SH-SY5Y (cell line): ENCODE measurements at regions not wholly inside any gene's neighbourhood (a gene's known extent, or its start where the extent isn't known, plus 50 kb on each side); places are given as distances from the start of the nearest gene placed in this dataset.

Experiments
- GATA2 ChIP-seq: IDR thresholded peaks from 2 replicates; pipeline ENCODE4 v1.6.1; 2011; ENCODE audit warnings: mild to moderate bottlenecking, low read depth, low read length
- GATA3 ChIP-seq: IDR thresholded peaks from 2 replicates; pipeline ENCODE4 v1.6.1; 2011; ENCODE audit warnings: low read depth, mild to moderate bottlenecking, low read length, moderate library complexity

DNA sequence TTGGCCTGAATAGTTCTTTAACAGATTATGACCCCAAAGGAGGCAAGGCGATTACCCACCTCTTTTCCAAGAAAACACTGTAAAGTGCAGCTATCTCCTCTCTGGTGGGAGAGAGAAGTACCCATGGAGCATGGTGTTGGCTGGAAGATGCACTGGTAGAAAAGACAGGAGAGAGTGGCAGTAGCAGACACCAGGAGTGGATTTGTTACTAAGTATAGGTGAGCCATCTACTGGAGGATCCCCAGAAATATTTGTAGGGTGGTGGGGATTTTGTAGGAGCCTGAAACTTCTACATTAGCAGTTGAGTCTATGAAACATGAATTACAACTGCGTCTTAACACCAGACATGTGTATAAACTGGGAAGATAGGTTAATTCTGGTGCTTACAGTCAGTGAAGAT is 148.0 kb downstream of the SLC38A4 start:
- TF ChIP-seq GATA3 (no peak), GATA2 (no peak)
